T47D (cell line): ENCODE measurements at regions not wholly inside any gene's neighbourhood (a gene's known extent, or its start where the extent isn't known, plus 50 kb on each side); places are given as distances from the start of the nearest gene placed in this dataset.

Experiments used
- DNase-seq, 2 experiments: peaks; one replicate each; pipeline versions ENCODE4 v3.0.0 to v3.0.0-alpha.2; 2011 to 2012; ENCODE audit warnings: low read depth in 1 of 2, low spot score in 1 of 2
- JUND ChIP-seq: IDR thresholded peaks from 2 replicates; pipeline ENCODE4 v1.6.1; 2012; ENCODE audit warnings: low read depth
- in situ Hi-C: cut with HindIII; loops from 2 replicates; pipeline ENCODE4 v1.10.0; 2016; ENCODE audit warnings: low sequenced_read_pairs, low pct_unique_long_range_greater_than_20kb

GRCh38 chr5:103333376-103333775 is 74.8 kb downstream of the MACIR start:
- TF ChIP-seq JUND: no peak
- no peak for DNase-seq
- in situ Hi-C loops: no loop called here

- no peak for TF ChIP-seq JUND
- in situ Hi-C loops: no loop called here
- no peak for DNase-seq
Measured at GRCh38 chr5:103330875-103331274, 72.3 kb downstream of the MACIR start.
